Occipital lobe (tissue), 1 donor: ENCODE measurements at regions not wholly inside any gene's neighbourhood (a gene's known extent, or its start where the extent isn't known, plus 50 kb on each side); places are given as distances from the start of the nearest gene placed in this dataset.

Experiments
- DNase-seq: peaks from one replicate; lab custom pipeline; 2025; lab: John Stamatoyannopoulos, UW

DNA sequence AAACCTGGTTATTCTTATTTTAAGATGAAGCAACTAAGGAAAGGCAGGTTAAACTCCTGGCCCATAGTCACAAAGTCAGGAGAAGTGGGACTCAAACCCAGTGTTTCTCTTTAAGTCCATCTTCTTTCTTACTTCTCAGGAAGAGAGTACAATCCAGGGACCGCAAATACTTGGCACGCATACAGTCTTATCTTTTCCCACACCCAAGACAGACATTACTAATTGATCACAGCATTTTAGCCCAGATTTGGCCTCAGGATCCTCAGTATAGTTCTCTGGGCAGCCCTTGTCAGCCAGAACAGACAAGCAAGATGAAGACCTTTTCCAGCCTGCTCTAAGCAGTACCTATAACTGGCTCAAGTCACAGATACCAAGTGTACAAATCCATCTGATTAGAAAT lies 125.5 kb upstream of the RAI14 start:
- DNase-seq = no peak

DNA sequence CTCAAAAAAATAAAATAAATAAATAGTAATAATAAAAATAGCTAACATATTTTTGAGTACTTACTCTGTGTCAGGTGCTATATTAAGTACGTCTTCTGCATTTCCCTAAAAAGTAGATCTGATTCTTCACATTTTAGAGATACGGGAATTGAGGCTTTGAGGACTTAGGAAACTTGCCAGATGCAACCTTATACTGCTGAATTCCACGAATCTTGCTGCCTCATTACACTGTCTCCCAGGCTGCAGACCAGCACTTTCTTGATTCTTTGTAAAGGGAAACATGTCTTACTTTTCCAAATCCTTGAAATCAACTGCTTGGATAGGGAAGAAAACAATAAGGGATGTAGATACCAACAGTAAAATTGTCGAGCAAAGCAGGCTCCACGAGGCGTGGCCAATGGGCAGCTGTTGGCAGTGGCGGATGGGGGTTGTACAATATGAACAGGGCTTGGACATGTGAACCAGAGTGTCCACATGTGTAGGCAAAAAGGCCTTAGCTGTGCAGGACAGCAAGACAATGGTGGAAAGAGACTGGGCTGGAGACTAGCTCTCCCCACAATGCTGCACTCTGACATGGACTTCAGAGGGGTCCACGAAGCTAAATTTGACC lies 124.3 kb upstream of the RAI14 start:
- DNase-seq = no peak

DNA sequence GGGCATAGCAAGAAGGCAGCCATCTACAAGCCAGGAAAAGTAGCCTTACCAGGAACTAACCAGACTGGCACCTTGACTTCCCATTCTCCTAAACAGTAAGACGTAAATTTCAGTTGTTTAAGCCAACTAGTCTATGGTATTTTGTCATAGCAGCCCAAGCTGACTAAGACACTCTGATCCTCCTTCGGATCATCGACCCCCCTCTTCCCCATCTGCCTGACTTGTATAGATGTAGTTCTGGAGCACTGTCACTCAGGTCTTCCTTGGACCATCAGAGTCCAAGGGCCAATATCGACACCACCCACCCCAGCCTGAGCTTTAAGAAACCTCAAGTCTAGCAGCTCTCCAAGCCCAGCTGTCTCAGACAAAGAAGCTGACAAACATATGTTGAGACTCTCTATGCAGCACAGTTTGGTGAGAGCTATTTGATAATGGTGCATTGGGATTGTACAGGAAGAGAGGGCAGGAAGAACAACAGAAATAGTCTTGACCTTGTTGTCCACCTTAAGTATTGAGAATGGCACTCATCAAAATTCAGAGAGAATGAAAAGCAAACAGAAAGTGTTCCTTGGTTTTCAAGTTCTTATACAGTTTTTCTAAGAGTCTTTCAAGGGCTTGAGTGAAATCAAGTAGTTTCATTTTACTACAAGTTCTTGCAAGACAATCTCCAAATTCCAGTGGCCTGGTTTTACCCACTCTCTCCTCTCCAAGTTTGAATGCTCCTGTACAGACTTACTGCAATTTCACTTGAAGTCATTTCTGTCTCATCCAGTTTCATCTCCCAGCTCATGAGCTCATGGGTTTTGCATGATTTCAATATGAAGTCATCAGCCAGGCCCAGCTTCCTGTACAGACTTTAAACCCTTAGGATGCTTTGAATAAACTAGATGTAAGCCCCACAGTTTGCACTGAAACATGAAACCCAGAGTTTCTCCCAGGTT lies 122.3 kb upstream of the RAI14 start:
- no peak for DNase-seq

DNA sequence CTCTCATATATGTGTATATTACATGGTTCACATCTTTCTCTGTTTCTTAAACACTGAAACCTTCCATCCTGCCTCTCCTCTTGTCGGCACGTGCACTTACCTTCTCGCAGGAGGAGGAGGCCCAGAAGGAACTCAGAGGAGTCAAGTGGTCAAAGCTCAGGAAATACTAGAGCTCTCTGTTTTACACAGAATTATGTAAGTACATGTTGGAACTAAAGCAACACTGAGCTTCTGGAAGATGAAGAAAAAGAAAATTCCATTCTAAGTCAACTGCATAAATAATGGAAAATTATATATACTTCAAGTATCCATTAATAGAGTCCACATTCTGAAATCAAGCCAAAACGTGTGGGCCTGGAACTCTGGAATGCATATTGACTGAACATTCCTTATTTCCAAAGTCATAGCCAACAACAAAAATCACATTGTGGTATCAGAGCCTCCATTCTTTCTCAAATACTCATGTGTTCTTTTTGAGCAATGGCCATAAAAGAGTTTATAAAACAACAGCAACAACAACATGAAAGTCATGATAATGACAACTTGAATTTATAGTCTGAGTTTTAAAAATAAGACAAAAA lies 121.5 kb upstream of the RAI14 start:
- no peak for DNase-seq

DNA sequence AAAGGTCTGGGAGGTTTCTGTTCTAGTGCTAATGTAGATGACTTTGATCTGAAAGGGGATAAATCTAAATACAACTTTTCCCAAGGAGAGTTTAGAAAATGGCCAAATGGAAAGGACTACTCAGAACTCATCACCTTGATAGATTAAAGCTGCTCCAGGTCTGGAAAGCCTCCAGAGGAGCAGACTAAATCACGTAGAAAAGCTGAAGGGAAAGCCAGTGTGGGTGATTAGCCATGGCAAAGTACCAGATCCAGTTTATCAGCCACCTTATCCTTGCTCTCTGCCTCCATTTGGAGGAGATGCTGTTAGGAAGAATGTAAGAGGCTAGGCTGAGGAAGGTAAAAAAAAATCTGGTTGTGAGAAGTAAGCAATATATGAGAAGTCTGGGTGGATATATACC lies 120.7 kb upstream of the RAI14 start:
- no peak for DNase-seq

DNA sequence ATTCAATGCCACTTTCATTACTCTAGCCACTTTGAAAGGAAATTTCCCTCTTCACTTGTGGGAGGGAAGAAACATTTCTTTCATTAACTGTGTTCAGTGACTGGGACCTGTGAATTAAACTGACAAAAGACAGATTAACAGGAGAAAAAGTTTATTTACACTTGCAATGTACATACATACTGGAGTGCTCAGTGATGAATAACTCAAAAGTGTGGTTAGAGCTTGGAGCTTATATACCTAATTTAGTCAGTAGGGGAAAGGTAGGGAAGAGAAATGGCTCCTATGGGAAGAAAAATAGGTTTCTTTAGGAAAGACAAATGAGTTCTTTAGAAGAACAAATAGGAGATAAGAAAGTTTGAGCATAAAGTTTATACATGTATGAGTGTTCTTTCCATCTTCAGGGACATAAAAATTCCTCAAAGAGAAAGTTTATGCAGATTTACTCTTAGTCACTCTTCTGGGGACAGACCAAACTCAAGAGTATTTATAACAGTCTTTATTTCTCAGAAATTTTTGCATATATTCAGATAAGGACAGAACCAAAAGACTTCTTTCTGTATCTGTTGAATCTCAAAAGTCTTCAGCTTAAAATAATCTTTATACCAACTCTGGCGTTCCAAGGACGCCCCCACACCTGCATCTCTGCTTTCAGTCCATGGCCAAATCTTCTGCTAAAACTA lies 120.0 kb upstream of the RAI14 start:
- no peak for DNase-seq

DNA sequence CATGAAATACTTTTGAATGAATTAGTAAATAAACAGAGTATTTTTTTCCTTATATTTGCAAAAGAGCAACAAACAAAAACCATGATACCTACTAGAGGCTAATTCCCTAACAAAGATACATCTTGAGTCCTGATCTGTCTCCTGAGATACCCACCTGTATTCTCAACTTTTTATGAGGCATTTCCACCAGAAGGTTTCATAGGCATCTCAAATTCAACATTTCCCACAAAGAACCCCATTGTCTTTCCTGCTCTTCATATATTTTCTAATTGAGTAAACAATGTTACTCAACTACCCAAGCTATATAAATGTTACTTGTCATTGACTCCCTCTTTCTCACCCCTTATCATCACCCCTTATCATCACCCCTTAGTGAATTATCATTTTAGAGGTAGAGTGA lies 119.4 kb upstream of the RAI14 start:
- DNase-seq = no peak

DNA sequence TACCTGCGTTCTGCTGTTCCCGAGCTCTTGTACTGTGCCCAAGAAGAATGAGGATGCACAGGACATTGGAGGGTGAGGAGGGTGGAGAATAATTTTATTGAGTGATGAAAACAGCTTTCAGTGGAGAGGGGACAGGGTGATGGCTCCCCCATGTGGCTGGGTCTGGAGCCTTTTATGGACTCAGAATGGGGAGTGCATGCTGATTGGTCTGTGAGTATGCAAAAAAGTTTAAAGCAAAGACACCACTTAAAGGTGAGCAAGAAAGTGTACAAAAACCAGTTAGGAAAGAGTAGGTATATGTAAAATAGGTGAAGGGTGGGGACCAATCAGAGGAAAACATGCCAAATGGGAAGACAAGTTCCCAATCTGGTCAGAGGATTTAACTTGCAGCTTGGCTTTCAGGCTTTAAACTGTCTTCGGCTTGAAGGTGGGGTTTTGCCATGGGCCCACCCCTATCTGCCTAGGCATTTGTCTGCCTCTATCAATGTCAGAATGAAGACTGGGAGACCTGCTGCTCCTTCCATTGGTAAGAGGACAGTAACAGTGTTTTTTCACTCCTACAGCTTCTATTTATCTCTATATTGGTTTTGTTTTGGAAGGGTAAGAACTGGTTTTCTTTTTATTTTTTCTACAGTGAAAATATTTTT lies 118.0 kb upstream of the RAI14 start:
- DNase-seq = no peak

DNA sequence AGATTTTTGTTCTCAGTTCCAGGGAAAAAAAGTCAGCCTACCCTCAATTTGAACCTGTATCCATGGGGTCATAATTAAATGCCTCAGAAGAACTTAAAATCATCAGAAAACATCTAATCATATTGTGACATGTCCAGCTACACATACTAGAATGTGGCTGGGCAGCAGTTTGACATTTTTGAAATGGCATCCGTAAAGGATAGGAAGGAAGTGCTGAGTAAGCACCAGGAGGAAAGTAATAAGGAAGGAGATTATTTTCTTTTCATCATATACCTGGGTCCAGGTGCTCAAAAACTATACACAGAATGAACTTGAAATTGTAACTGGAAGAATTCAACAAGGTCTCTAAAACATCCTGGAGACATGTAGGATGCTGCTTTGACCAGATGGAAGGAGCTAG lies 116.9 kb upstream of the RAI14 start:
- DNase-seq = no peak

DNA sequence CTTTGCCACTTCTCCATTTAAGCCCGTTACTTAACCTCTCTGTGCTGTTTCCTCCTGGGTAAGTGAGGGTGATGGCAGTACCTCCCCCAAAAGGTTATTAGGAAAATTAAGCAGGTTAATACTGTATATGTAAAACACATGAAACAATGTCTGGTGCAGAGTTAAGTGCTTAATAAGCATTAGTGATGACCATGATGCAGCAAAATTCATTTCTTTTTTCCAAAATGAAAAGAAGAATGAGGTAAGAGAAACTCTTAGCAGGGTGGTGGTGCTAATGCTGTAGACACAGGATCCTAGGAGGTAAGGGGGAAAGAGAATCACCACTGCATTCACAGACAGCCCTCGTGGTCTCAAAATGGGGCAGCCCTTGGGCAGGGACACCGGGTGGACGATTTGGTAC lies 115.1 kb upstream of the RAI14 start:
- DNase-seq = no peak

DNA sequence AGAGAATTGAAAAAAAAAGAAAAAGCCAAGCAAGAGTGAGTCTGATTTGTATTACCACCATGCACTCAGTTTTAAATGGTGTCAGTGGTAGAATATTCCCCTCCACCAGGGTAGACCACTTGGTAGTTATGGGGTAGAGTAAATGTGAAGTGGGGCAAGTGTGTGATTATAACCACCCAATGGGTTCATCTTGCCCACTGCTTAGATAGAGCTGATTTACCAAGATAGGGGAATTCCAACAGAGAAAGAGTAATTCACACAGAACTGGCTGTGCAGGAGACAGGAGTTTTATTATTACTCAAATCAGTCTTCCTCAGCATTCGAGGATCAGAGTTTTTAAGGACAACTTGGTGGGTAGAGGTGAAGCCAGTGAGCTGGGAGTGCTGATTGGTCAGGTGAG lies 113.3 kb upstream of the RAI14 start:
- no peak for DNase-seq

DNA sequence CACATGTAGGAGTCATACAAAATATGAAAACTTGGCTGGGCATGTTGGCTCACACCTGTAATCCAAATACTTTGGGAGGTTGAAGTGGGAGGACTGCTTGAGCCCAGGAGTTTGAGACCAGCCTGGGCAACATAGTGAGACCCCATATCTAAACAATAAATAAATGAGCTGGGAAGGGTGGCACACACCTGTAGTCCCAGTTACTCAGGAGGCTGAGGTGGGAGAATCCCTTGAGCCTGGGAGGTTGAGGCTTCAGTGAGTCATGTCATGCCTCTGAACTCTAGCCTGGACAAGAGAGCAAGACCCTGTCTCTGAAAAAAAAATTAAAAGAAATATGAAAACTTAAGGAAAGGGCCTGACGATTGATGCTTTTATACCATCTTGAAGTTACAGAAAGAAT lies 112.4 kb upstream of the RAI14 start:
- no peak for DNase-seq

DNA sequence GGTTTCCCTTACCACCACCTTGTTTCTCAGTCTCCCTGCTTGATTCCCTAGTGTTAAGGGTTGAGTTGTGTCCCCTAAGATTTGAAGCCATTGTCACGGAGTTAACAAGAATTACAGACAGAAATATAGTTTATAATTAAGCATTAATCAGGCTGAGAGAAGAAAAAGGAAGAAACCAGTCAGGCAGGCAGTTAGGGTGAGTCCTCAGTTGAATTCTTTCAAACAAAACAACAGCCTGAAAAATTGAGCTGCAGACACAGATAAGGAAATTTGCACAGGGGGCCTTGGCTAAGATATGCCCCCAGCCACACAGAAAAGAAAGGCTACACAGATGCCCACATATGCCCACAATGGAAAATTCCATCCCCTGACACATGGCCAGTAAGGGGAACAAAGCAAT lies 111.7 kb upstream of the RAI14 start:
- DNase-seq = no peak

DNA sequence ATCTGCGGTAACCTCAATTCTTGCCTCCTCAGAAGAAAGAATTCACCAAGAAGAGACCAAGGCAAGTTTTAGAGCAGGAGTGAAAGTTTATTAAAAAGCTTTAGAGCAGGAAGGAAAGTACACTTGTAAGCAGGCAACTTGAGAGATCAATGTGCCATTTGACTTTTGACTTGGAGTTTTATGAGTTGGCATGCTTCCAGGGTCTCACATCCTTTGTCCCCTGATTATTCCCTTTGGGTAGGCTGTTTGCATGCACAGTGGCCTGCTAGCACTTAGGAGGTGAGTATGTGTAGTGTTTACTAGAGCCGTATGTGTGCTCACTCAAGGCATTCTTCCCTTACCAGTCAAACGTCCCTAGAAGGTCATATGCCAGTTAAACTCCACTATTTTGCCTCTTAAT lies 111.0 kb upstream of the RAI14 start:
- no peak for DNase-seq

DNA sequence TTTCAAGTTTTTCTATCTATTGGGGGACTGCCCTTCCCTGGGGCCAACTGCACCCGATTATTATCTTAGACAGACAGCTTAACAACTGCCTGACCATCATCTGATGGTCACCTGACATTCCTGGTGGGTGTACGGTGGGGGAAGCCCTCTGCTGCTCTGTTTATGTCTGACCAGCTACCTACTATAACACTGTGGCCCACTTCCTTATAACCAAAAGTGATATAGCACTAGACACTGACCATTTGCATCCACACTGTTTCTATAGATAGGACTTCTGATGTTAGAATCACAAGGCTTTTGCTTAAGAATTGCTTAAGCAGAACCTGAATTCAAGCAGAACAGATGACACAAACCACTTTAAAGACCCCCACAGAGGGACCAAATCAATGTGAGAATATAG lies 110.5 kb upstream of the RAI14 start:
- DNase-seq = no peak

DNA sequence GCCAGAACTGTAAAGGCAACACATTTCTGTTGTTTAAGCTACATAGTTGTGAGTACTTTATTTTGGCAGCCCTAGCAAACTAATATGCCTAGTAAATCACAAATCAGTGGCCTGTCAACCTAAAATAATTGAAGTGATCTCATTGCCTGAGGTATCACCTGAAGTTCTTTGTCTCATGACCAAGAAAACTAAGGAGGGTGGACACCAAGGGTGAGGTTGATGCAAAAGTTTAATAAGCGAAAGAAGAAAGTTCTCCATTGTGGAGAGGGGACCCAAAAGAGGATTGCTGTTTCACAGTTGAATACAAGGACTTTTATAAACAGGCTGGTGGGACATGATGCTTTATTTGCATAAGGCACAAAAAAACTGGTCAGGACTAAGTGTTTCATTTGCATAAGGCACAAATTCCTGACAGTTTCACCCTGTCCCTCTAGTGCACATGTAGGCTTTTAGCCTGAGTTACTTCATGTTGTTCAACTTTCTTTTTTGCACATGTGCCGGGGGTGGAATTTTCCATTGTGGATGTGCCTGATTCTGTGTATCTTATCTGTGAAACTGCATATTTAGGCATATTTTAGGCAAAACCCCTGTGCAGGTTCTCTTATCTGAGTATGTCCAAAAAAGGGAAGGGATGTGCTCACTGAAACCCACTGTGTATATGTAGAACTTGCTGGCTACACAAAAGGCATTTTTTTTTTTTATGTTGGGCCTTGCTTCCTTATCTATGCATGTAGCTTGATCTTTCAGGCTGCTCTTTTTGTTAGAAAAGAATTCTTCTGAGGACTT lies 108.6 kb upstream of the RAI14 start:
- DNase-seq = no peak

DNA sequence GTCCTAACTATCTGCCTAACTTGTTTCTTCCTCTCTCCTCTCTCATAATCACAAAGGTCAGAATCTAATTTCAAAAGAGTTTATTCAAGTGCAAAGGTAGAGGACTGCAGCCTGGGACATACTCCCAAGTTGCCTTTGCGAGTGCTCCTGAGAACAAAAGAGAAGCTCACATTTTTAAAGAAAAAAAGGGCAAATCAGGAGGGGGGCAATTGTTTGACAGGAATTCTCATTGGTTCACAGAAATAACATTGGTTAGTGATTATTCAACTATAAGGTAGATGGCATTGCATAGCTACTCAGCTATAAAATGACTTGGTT lies 108.1 kb upstream of the RAI14 start:
- no peak for DNase-seq

DNA sequence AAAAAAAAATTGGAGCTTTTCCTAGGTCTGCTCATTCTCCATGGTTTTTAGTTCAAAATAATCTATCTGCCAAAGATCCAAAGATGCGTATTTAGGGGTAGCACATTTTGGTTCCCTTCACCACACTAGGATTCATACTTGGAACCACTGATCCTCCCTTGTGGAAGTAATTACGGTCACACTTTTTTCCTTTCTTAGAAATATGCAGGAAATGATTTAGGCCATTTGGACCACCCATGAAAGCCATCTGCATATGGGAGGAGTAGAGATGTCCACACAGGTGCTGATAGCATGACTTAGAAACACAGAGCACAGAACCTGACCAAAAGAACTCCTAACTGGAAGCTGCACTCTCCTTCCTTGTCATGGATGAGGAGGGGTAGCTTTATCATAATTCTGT lies 105.9 kb upstream of the RAI14 start:
- DNase-seq = no peak

DNA sequence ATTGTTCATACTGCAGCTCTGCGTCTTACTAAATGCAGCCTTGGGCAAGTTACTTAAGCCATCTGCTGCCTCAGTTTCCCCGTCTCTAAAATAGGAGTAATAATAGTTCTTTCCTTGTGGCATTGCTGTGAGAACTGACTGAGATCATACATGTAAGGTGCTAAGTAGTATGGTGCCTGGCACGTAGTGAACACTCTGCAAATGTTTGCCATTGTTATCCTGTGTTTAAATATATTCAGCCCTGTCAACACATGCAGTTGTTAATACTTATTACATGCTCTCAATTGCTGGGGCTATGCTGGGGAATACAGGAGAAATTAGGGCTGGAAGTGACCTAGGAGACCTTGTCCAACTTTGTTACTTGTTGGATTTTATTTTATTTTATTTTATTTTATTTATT lies 105.2 kb upstream of the RAI14 start:
- DNase-seq = no peak

DNA sequence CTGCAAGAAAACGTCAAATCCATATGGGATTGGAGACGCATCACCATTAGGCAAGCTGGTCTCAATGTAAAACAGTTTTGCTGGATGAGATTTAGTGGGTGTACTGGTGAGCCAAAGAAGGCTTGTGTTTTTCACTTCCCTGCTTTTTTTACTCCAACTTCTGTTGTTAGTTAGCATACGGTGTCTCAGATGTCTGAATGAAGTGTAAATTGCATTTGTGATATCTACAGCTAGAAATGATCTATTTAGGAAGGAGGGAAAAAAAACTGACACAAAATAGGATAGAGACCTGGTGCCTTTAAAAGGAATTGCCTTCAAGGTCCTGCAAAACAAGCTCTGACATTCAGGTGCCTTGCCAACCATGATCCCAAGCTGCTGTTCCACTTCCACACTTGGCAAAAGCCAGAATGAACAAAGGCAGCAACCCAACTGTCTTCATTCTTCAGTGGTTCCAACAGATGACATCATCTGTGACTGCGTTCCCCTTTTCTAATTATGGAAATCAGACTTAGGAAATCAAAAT lies 104.2 kb upstream of the RAI14 start:
- peak; percentile 2 for DNase-seq

DNA sequence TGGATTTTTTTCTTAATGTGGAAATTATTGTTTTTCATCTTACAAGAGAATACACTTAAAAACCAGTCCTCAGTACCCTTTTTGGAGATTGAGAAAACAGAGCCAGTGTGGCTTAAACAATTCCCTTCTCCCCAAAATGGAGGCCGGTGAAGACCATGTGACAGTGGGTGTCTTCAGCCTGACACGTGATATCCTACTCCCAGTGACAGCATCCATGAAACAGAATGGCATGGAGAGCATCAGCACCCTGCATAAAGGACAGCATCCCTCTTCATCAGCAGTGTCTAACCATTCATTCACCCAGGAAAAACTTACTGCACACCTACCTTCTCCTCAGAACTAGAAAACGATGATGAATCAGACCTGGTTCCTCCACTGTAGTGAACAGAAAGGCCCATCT lies 103.4 kb upstream of the RAI14 start:
- peak; percentile 10 for DNase-seq
